GM19468 (cell line): ENCODE measurements at regions not wholly inside any gene's neighbourhood (a gene's known extent, or its start where the extent isn't known, plus 50 kb on each side); places are given as distances from the start of the nearest gene placed in this dataset.
A peak's percentile ranks its signal among the peaks of the same experiment; 100 is the strongest.
"Not testable (repeated sequence)": the region's sequence is repeated elsewhere in the genome, so short reads cannot be mapped to it uniquely, and the experiment has no call there.

ENCODE experiments used
- ATAC-seq: cut with Tn5 transposase; IDR thresholded peaks from one replicate; pipeline ENCODE4 v1.9.1; 2021; ENCODE audit warnings: mild to moderate bottlenecking, moderate library complexity, moderate number of reproducible peaks; ENCODE audit not compliant: unreplicated experiment; ENCODE audit errors: extremely low read depth

- no peak for ATAC-seq
These were observed 84.5 kb upstream of the SLC1A4 start for GRCh38 chr2:64904413-64905329.

DNA sequence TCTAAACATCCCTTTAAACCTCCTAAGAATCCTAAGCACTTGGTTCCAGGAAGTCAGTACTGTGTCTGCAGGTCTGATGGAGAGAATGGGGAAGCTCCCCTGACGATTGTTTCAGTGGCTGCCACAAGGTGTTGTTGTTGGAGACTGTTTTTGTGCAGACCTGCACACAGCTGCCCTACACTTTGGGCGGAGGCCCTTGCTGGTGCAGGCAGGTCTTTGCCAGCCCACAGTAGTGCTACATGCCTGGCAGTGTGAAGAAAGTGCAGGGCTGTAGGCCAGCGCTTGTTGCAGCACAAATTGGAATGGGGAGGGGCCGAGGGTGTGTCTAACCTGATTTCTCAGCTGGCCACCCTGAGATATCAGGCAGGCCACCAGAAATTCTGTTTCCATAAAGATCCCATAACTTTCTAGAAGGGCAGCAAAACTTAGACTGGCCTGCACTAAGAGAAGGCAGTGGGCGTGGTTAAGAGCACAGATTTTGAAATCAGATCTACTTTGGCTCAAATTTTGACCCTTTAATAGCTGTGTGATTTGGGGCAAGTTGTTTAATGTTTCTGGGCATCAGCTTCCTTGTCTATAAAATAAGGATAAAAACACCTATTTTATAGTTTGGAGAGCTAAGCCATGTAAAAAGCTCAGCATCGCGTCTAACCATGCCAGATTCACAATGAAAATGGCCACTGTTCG lies 83.7 kb upstream of the SLC1A4 start:
- ATAC-seq = no peak

GRCh38 chr2:64906853-64907536 lies 82.2 kb upstream of the SLC1A4 start:
- ATAC-seq = no peak

- no peak for ATAC-seq
These were observed 80.8 kb upstream of the SLC1A4 start for GRCh38 chr2:64908406-64908805.

DNA sequence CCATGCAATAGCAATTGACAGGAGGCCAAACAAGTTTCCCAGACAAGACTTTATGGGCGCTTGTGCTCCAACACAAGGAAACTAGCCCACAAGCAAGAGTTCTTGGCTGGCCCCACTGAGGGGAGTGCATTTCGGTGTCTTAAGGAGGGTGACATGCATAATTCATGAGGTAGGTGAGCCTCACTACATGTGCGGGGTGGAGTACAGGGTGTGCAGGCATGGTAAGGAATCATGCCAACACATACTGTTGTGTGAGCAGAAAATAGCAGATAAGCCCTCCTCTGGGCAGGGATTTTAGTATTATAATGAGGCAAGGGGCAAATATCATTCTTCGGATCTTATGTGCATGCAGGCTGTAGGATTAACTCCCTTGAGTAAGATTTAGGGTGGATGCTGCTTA lies 78.7 kb upstream of the SLC1A4 start:
- no peak for ATAC-seq

- ATAC-seq = no peak
These were observed 78.2 kb upstream of the SLC1A4 start for GRCh38 chr2:64910972-64911433.

DNA sequence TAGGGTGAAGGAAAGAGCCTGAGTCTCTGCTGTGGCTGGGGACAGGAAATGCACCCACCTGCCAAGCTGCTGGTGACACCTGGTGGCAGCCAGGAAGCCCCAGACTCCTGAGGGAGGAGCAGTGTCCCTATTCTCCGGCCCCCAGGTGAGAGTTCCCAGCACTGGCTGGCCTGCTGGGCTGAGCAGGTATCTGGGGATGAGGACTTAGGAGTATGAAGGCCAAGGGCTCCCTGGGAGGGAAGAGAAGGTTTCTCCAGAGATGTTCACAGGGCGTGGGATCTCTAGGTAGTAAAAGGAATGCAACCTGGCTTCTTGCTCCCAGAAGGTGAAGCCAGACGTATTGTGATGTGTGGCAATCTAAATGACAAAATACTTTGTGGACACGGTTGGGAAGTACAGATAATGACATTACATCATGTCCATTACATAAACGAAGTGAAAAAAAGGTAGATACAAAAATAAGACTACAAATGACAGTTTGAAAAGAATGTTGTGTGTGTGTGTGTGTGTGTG lies 75.8 kb upstream of the SLC1A4 start:
- ATAC-seq = no peak

DNA sequence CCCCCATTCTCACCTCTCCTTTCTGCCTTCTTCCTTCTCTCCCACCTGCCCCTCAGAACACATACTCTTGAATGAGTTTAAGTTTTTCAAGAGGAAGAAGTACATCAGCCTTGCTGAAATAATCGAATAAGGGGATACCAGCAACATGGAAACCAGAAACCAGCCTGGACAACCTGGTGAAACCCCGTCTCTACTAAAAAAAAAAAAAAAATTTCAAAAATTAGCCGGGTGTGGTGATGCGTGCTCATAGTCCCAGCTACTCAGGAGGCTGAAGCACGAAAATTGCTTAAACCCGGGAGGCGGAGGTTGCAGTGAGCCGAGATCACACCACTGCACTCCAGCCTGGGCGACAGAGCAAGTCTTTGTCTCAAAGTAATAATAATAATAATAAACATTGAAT lies 75.0 kb upstream of the SLC1A4 start:
- no peak for ATAC-seq

DNA sequence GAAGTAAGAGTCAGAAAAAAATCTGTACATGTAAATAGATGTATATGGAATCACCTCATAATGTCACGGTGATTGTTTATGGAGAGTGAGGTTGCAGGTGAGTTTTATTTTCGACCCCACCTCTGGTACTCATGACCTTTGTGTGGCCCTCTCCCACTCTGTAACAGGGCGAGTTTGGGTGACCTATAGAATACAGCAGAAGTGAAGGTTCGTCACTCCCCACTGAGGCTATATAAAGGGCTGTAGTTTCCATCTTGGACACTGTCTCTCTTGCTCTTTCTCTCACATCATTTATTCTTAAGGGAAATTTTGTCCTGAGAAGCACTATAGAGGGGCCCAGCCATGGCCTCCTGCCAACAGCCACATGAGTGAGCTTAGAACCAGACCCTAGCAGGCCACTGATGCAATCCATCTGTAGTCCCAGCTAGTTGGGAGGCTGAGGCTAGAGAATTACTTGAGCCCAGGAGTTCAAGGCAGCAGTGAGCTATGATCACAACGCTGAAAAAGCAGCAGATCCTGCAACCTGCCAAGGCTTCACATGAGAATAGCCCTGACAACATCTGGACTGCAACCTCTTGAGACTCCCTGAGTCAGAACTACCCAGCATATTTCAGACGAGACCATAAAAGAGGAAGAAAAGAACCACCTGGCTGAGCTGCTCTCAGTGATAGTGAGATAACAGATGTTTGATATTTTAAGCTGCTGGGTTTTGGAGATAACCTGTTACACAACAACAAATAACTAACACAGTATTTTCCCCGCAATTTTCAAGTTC lies 74.3 kb upstream of the SLC1A4 start:
- peak; percentile 80 for ATAC-seq

GRCh38 chr2:64915510-64915900 lies 73.7 kb upstream of the SLC1A4 start:
- ATAC-seq = peak; percentile 14

DNA sequence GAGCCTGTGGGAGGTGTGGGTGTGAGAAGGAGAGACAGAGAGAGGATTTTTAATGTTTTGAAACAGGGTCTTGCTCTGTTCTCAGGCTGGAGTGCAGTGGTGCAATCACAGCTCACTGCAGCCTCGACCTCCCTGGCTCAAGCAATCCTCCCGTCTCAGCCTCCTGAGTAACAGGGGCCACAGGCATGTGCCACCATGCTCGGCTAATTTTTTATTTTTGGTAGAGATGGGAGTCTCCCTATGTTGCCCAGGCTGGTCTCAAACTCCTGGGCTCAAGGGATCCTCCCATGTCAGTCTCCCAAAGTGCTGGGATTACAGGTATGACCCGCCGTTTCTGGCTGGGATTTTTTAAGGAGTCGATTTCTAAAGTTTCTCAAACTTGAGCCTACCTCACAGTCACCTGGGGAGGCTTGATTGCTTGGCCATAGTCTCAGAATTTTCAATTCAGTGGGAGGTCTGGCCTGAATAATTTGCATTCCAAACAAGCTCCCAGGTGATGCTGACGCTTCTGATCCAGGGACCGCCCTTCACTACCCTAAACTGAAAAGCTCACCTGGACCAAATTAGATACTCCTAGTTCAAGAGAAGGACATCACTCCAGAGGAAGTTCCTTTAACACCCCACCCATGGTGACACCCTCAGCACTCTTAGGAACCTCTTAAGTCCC lies 70.8 kb upstream of the SLC1A4 start:
- no peak for ATAC-seq

- ATAC-seq = no peak
These were observed 69.9 kb upstream of the SLC1A4 start for GRCh38 chr2:64919261-64919660.

- no peak for ATAC-seq
These were observed 66.5 kb upstream of the SLC1A4 start for GRCh38 chr2:64922482-64923384.

DNA sequence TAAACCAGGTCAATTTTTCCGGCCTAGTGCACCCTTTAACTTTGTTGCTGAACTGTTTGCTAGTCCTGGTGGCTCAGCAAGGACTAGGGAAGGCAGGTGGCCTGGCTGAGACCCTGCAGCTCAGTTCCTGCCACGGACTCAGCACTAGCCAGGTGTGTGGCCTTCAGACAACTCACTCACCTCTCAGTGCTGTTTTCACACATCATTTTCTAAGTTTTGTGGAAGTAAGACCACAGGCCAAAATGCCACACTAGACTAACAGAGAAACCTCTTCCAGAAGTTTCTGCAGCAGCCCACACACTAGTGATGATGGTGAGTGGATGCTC lies 65.9 kb upstream of the SLC1A4 start:
- ATAC-seq = no peak

DNA sequence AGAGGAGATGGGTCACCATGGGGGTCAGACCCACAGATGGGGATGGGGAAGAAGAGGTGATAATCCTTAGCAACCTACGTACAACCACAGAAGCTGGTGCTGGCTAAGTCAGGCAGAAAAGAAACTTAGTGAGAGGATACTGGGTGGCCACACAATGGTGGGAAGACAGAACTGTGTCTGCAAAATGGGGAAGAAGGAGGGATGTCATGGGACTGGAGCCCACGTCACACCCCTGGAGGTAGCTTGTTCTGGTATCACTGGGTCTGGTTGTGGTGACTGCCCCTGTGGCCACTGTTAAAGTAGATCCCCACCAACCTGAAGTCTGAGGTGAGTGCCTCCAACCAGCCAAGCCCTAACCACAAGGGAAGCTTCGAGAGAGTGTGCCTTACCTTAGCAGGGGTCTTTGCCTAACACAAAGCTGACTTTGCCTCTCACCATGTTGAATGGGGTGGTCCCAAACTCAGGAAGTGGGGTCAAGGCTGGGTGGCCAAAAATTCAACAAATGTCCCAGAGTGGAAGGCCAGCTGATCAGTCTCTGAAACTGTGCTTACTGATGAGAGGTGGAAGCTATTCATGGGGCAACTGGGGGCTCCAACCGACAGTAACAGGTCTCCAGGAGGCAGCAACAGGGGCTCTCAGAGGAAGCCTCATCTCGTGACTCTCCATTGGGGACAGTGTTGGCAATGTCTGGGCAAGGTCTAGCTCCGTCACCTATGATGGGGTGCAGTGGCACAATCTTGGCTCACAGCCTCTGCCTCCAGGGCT lies 64.8 kb upstream of the SLC1A4 start:
- ATAC-seq = no peak

DNA sequence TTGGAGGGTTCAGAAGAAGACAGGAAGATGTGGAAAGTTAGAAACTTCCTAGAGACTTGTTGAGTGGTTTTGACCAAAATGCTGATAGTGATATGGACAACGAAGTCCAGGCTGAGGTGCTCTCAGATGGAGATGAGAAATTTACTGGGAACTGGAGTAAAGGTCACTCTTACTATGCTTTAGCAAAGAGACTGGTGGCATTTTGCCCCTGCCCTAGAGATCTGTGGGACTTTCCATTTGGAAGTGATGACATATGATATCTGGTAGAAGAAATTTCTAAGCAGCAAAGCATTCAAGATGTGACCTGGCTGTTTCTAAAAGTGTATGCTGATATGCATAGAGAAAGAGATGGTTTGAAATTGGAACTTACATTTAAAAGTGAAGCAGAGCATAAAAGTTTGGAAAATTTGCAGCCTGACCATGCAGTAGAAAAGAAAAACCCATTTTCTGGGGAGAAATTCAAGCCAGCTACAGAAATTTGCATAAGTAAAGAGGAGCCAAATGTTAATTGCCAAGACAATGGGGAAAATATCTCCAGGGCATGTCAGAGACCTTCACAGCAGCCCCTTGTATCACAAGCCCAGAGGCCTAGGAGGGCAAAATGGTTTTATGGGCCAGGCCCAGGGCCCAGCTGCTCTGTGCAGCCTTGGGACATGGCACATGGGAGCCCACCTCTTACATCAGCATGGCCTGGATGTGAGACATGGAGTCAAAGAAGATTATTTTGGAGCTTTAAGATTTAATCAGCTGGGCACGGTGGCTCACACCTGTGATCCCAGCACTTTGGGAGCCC lies 63.1 kb upstream of the SLC1A4 start:
- not testable (repeated sequence) for ATAC-seq

- ATAC-seq = no peak
These were observed 60.4 kb upstream of the SLC1A4 start for GRCh38 chr2:64928813-64929212.
